ENCODE measurements at regions not wholly inside any gene's neighbourhood (a gene's known extent, or its start where the extent isn't known, plus 50 kb on each side); places are given as distances from the start of the nearest gene placed in this dataset.
A peak's percentile ranks its signal among the peaks of the same experiment; 100 is the strongest.

GRCh38 chr7:20019757-20020432 is 197.3 kb downstream of the MACC1 start:
- peak; percentile 88 for FAIRE-seq
- Histone ChIP-seq H3K79me2 (ENCODE audit: control insufficient read depth in 1 of 2, insufficient read depth in 2 of 2, low read length in 2 of 2) (peaks cover 0 to 19% of the 10 kb centered on the region in 2 experiments; a peak in 2 of 4 replicates), H2AK5ac (ENCODE audit: low read depth, low read length) (no peak overlapping the region), H3K9ac (replicated peaks in 1 of 4; ENCODE audit: extremely low read depth in 1 of 4, low read depth in 3 of 4, low read length in 3 of 4) (peak overlapping the region in 1 of 4 experiments; percentile 7; a peak in 1 of 7 replicates), H3K4me1 (replicated peaks in 1 of 4; ENCODE audit: control insufficient read depth in 3 of 4, insufficient read depth in 4 of 4, low read length in 3 of 4) (peaks cover 3 to 22% (median 10%) of the 10 kb centered on the region in 4 experiments; a peak in 6 of 7 replicates), H2BK12ac (ENCODE audit: low read depth, low read length) (no peak overlapping the region; the same call in 1 of the 2 replicates), H3K23ac (ENCODE audit: insufficient read length) (no peak overlapping the region), H2AFZ (ENCODE audit: low read length) (no peak overlapping the region), H2BK20ac (ENCODE audit: low read length) (no peak overlapping the region; the same call in 1 of the 2 replicates), H4K5ac (ENCODE audit: insufficient read length, low read depth, low read length) (peak overlapping the region; percentile 12), H4K20me1 (replicated peaks in 1 of 2; ENCODE audit: control insufficient read depth in 1 of 2, insufficient read depth in 2 of 2, low read length in 2 of 2) (no peaks in the 10 kb centered on the region), H3K79me1 (ENCODE audit: low read depth, low read length) (no peaks in the 10 kb centered on the region), H3K4me2 (ENCODE audit: insufficient read depth in 1 of 2, low read depth in 2 of 2, low read length in 2 of 2) (peak overlapping the region; percentile 47 to 49), H2BK15ac (ENCODE audit: low read length) (no peak overlapping the region), H3K14ac (ENCODE audit: insufficient read length) (no peak overlapping the region), H4K8ac (ENCODE audit: extremely low read depth, insufficient read depth, low read length) (no peak overlapping the region), H3K27me3 (replicated peaks in 1 of 4; ENCODE audit: control insufficient read depth in 3 of 4, extremely low read depth in 1 of 4, insufficient read depth in 3 of 4, low read length in 3 of 4) (no peaks in the 10 kb centered on the region), H3K18ac (ENCODE audit: extremely low read depth, low read length) (no peak overlapping the region), H3K23me2 (ENCODE audit: low read depth, low read length) (no peaks in the 10 kb centered on the region), H3K4ac (replicated peaks; ENCODE audit: insufficient read length, low read depth, low read length) (no peak overlapping the region), H3K9me3 (ENCODE audit: insufficient read depth in 2 of 2, low read depth in 1 of 2, low read length in 1 of 2) (no peaks in the 10 kb centered on the region), H3K27ac (ENCODE audit: low read depth, low read length) (peak overlapping the region; percentile 75; the same call in 1 of the 2 replicates), H2BK120ac (replicated peaks; ENCODE audit: low read depth, low read length) (no peak overlapping the region), H4K91ac (replicated peaks; ENCODE audit: insufficient read length, low read length) (no peak overlapping the region), H3K56ac (replicated peaks; ENCODE audit: insufficient read length, low read depth, low read length) (no peak overlapping the region), H3K4me3 (ENCODE audit: extremely low read depth in 1 of 4, insufficient read depth in 2 of 4, low read depth in 3 of 4, low read length in 4 of 4) (peak overlapping the region in 1 of 4 experiments; percentile 33; a peak in 2 of 8 replicates), H3K36me3 (ENCODE audit: control insufficient read depth in 2 of 4, insufficient read depth in 4 of 4, low read length in 3 of 4) (peaks cover 0 to 5% (median 0%) of the 10 kb centered on the region in 4 experiments; a peak in 1 of 8 replicates), H2BK5ac (ENCODE audit: low read depth, low read length) (peak overlapping the region; percentile 64; the same call in 1 of the 2 replicates)
- POLR2A ChIA-PET (ENCODE audit: partially characterized antibody): interaction anchor here (1.0 to 2.5 kb wide), 6 partner anchors 8 to 153 kb away, joined by 3 to 10 read pairs (median 4); no protein-coding TSS in a partner anchor
- CTCF ChIA-PET (ENCODE audit: partially characterized antibody): no interaction called here
- DNase-seq (ENCODE audit: low read depth in 1 of 2, low spot score in 2 of 2): peak in 1 of 2 experiments; percentile 15
- WGBS, 2 experiments (ENCODE audit: extremely low coverage in 1 of 2, insufficient coverage in 1 of 2, insufficient read length in 1 of 2, insufficient replicate concordance in 2 of 2, low coverage in 1 of 2, low lambda C conversion rate in 2 of 2, missing lambda C conversion rate in 1 of 2): 72% methylated on average over 2 of the region's 2 CpGs; no CpG with 5 or more reads in 1 of the 2 experiments
- TF ChIP-seq EP300 (IDR thresholded peaks at IDR 0.05; ENCODE audit: borderline replicate concordance in 1 of 2, low read depth in 2 of 2, low read length in 2 of 2) (0 out of 3 replicates have a peak, but pooled peaks of 1 of the 2 experiments have one; percentile 64), YY1 (IDR thresholded peaks at IDR 0.05; ENCODE audit: low read depth, low read length) (0 out of 2 replicates have a peak, but pooled peaks have one; percentile 27), TCF12 (IDR thresholded peaks at IDR 0.05; ENCODE audit: low read depth, low read length) (0 out of 2 replicates have a peak, but pooled peaks have one; percentile 36)

All from H1 (cell line).